Subcutaneous abdominal adipose tissue (tissue), 5 donors: ENCODE measurements at regions not wholly inside any gene's neighbourhood (a gene's known extent, or its start where the extent isn't known, plus 50 kb on each side); places are given as distances from the start of the nearest gene placed in this dataset.

Source experiments
- H3K27ac ChIP-seq: one replicate; pipeline ENCODE4 v1.7.0; 2013; ENCODE audit warnings: low read depth, mild to moderate bottlenecking, inconsistent platforms, low read length, moderate library complexity
- H3K27me3 ChIP-seq, 5 donors: one replicate each; pipeline ENCODE4 v1.7.0; 2013; ENCODE audit warnings: low read length in 5 of 5, inconsistent platforms in 1 of 5; ENCODE audit not compliant: control insufficient read depth in 5 of 5, insufficient read depth in 4 of 5
- H3K36me3 ChIP-seq, 5 donors: one replicate each; pipeline ENCODE4 v1.7.0; 2013; ENCODE audit warnings: low read length in 5 of 5; ENCODE audit not compliant: control insufficient read depth in 5 of 5, insufficient read depth in 5 of 5
- H3K4me1 ChIP-seq, 5 donors: one replicate each; pipeline ENCODE4 v1.7.0; 2013; ENCODE audit warnings: low read length in 5 of 5, mild to moderate bottlenecking in 3 of 5, moderate library complexity in 1 of 5; ENCODE audit not compliant: control insufficient read depth in 5 of 5, insufficient read depth in 5 of 5
- H3K4me3 ChIP-seq, 5 donors: one replicate each; pipeline ENCODE4 v1.7.0; 2013; ENCODE audit warnings: low read length in 5 of 5, low read depth in 1 of 5
- H3K9ac ChIP-seq, 5 donors: one replicate each; pipeline ENCODE4 v1.7.0; 2013; ENCODE audit warnings: low read length in 5 of 5, mild to moderate bottlenecking in 4 of 5, moderate library complexity in 3 of 5
- H3K9me3 ChIP-seq, 5 donors: one replicate each; pipeline ENCODE4 v1.7.0; 2013; ENCODE audit warnings: low read length in 5 of 5; ENCODE audit not compliant: control insufficient read depth in 5 of 5
- donor health status: healthy.
- donor health status: healthy.
- donor health status: healthy.
- donor health status: healthy.
- donor health status: healthy.

GRCh38 chr2:425243-425642 lies 137.4 kb upstream of the ALKAL2 start:
- Histone ChIP-seq H3K4me3 (no peak overlapping the region), H3K27me3 (peaks cover 0 to 6% (median 0%) of the 10 kb centered on the region in 5 donors), H3K9me3 (peaks cover 0 to 3% (median 0%) of the 10 kb centered on the region in 5 donors), H3K27ac (no peak overlapping the region), H3K4me1 (no peaks in the 10 kb centered on the region), H3K9ac (no peak overlapping the region), H3K36me3 (no peaks in the 10 kb centered on the region)

- peaks cover 0 to 6% (median 0%) of the 10 kb centered on the region in 5 donors for H3K27me3 ChIP-seq
- H3K4me1 ChIP-seq, result no peaks in the 10 kb centered on the region
- H3K27ac ChIP-seq, result no peak overlapping the region
- no peak overlapping the region for H3K9ac ChIP-seq
- no peak overlapping the region for H3K4me3 ChIP-seq
- H3K9me3 ChIP-seq, result peaks cover 0 to 3% (median 0%) of the 10 kb centered on the region in 5 donors
- no peaks in the 10 kb centered on the region for H3K36me3 ChIP-seq
These were observed 136.6 kb upstream of the ALKAL2 start for GRCh38 chr2:424306-425171.

DNA sequence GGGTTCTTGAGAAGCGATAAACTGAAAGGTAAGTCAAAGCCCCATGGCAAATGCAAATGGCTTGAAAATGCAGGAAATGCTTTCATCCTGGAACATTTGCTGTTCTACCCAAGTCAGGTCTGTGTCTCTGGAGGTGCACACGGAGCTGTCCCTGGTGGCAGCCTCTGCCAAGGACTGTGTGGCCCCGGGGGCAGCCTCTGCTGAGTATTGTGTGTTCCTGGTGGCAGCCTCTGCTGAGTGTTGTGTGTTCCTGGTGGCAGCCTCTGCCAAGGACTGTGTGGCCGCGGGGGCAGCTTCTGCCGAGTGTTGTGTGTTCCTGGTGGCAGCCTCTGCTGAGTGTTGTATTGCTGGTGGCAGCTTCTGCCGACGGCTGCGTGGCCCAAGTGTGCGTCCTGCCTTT lies 135.6 kb upstream of the ALKAL2 start:
- H3K9ac ChIP-seq, result no peak overlapping the region
- peaks cover 0 to 3% (median 0%) of the 10 kb centered on the region in 5 donors for H3K9me3 ChIP-seq
- H3K4me1 ChIP-seq, result no peaks in the 10 kb centered on the region

GRCh38 chr2:422676-423435 lies 135.0 kb upstream of the ALKAL2 start:
- Histone ChIP-seq H3K27me3 (peaks cover 0 to 6% (median 0%) of the 10 kb centered on the region in 5 donors), H3K4me1 (no peaks in the 10 kb centered on the region), H3K36me3 (no peaks in the 10 kb centered on the region), H3K4me3 (no peak overlapping the region), H3K9me3 (peaks cover 0 to 3% (median 0%) of the 10 kb centered on the region in 5 donors), H3K27ac (no peak overlapping the region), H3K9ac (no peak overlapping the region)

More for the DNA sequence above, 135.6 kb upstream of the ALKAL2 start:
- H3K4me3 ChIP-seq, result no peak overlapping the region
- H3K27me3 ChIP-seq, result peaks cover 0 to 6% (median 0%) of the 10 kb centered on the region in 5 donors
- no peaks in the 10 kb centered on the region for H3K36me3 ChIP-seq
- H3K27ac ChIP-seq, result no peak overlapping the region

GRCh38 chr2:421406-421805 lies 133.5 kb upstream of the ALKAL2 start:
- H3K27ac ChIP-seq, result no peak overlapping the region
- H3K27me3 ChIP-seq, result peaks cover 0 to 6% (median 4%) of the 10 kb centered on the region in 5 donors
- H3K4me3 ChIP-seq, result no peak overlapping the region
- no peaks in the 10 kb centered on the region for H3K4me1 ChIP-seq
- H3K9me3 ChIP-seq, result peaks cover 0 to 3% (median 0%) of the 10 kb centered on the region in 5 donors
- H3K9ac ChIP-seq, result no peak overlapping the region
- no peaks in the 10 kb centered on the region for H3K36me3 ChIP-seq

GRCh38 chr2:419687-420317 lies 131.9 kb upstream of the ALKAL2 start:
- H3K27ac ChIP-seq, result no peak overlapping the region
- no peaks in the 10 kb centered on the region for H3K4me1 ChIP-seq
- no peaks in the 10 kb centered on the region for H3K36me3 ChIP-seq
- H3K9me3 ChIP-seq, result peaks cover 0 to 3% (median 0%) of the 10 kb centered on the region in 5 donors
- peaks cover 0 to 8% (median 5%) of the 10 kb centered on the region in 5 donors for H3K27me3 ChIP-seq
- no peak overlapping the region for H3K4me3 ChIP-seq
- no peak overlapping the region for H3K9ac ChIP-seq

- Histone ChIP-seq H3K9me3 (peaks cover 0 to 3% (median 0%) of the 10 kb centered on the region in 5 donors), H3K4me1 (no peaks in the 10 kb centered on the region), H3K27ac (no peak overlapping the region), H3K4me3 (no peak overlapping the region), H3K9ac (no peak overlapping the region), H3K36me3 (no peaks in the 10 kb centered on the region), H3K27me3 (peaks cover 0 to 8% (median 5%) of the 10 kb centered on the region in 5 donors)
These were observed 129.8 kb upstream of the ALKAL2 start for GRCh38 chr2:417662-418061.

DNA sequence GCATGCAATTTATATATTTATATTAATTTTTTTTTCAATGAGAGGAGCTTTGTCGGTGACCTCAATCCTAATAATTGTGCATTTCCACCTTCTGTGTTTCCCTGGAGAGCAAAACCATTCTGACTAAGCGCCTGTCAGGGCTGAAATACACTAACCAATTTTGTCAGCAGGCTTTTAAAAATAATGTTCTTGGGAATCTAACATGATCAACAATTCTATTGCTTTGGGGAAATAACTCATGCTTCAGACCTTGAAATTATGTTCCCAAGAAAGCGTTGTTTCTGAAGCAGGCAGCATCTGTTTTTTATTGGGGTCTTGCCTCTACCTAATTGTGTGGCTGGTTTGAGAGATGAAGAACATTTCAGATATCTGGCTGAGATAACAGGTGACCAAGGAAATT lies 129.1 kb upstream of the ALKAL2 start:
- Histone ChIP-seq H3K27me3 (peaks cover 0 to 8% (median 2%) of the 10 kb centered on the region in 5 donors), H3K9ac (no peak overlapping the region), H3K9me3 (peaks cover 0 to 3% (median 0%) of the 10 kb centered on the region in 5 donors), H3K36me3 (no peaks in the 10 kb centered on the region), H3K27ac (no peak overlapping the region), H3K4me3 (no peak overlapping the region), H3K4me1 (no peaks in the 10 kb centered on the region)

DNA sequence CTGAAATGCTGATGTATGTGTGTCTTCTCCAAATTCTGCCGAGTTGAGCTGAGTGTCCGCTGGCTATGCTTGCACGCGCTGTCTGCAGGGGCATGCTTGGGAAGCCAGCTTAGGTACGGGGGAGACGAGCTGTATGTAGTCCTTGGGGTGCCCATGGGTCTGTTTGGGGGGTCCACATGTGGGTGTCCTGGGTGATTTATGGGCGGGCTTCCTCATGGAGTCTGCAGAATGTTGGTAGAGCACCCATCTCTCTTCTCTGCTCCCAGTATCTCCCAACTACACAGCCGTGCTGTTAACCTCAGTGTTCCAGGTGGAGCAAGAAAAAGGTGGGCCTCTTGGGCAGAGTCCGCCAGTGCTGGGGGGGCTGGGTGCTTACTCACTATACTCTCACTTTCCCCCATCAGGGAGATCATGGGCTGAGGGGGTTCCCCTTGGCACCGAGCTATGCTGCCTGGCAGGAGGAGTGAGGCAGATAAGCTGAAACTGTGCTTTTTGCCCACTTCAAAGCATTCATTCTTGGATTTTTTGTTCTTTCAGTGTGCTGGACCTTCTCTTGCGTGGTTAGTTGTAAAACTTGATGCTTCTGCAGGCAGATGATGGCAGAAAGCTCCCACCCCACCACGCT lies 128.2 kb upstream of the ALKAL2 start:
- Histone ChIP-seq H3K27me3 (peaks cover 0 to 8% (median 2%) of the 10 kb centered on the region in 5 donors), H3K27ac (no peak overlapping the region), H3K9me3 (no peaks in the 10 kb centered on the region), H3K4me3 (no peak overlapping the region), H3K9ac (no peak overlapping the region), H3K36me3 (no peaks in the 10 kb centered on the region), H3K4me1 (no peaks in the 10 kb centered on the region)
